ENCODE measurements at regions not wholly inside any gene's neighbourhood (a gene's known extent, or its start where the extent isn't known, plus 50 kb on each side); places are given as distances from the start of the nearest gene placed in this dataset.

- no peak for TF ChIP-seq EZH2 (IDR thresholded peaks at IDR 0.05)
- TF ChIP-seq POLR2AphosphoS5 (IDR thresholded peaks at IDR 0.05; ENCODE audit: borderline replicate concordance, low read depth, low read length) = no peak
Observed at GRCh38 chr22:49544286-49544685, 283.4 kb downstream of the BRD1 start.
